HG02610 (cell line): ENCODE measurements at regions not wholly inside any gene's neighbourhood (a gene's known extent, or its start where the extent isn't known, plus 50 kb on each side); places are given as distances from the start of the nearest gene placed in this dataset.

ENCODE experiments used
- ATAC-seq: cut with Tn5 transposase; IDR thresholded peaks from one replicate; pipeline ENCODE4 v1.9.1; 2021; ENCODE audit warnings: mild to moderate bottlenecking, moderate library complexity; ENCODE audit not compliant: unreplicated experiment

- no peak for ATAC-seq
These were observed 54.8 kb downstream of the RTP5 start for GRCh38 chr2:241924069-241924908.

- ATAC-seq, result no peak
These were observed 55.4 kb downstream of the RTP5 start for GRCh38 chr2:241924909-241925250.

- ATAC-seq, result no peak
These were observed 55.7 kb downstream of the RTP5 start for GRCh38 chr2:241925277-241925676.

- no peak for ATAC-seq
These were observed 56.4 kb downstream of the RTP5 start for GRCh38 chr2:241925821-241926441.

- no peak for ATAC-seq
These were observed 57.2 kb downstream of the RTP5 start for GRCh38 chr2:241926541-241927311.

- ATAC-seq, result no peak
These were observed 60.3 kb downstream of the RTP5 start for GRCh38 chr2:241929551-241930490.

- ATAC-seq, result no peak
These were observed 61.8 kb downstream of the RTP5 start for GRCh38 chr2:241931084-241931975.

GRCh38 chr2:241931976-241932898, 62.7 kb downstream of the RTP5 start:
- ATAC-seq, result no peak

- ATAC-seq, result no peak
These were observed 63.3 kb downstream of the RTP5 start for GRCh38 chr2:241932899-241933178.

- ATAC-seq, result no peak
These were observed 63.8 kb downstream of the RTP5 start for GRCh38 chr2:241933179-241933911.

- no peak for ATAC-seq
These were observed 65.8 kb downstream of the RTP5 start for GRCh38 chr2:241935314-241935713.

GRCh38 chr2:241935774-241936173, 66.2 kb downstream of the RTP5 start:
- ATAC-seq, result no peak

- ATAC-seq, result no peak
These were observed 67.1 kb downstream of the RTP5 start for GRCh38 chr2:241936457-241937133.

- ATAC-seq, result no peak
These were observed 67.8 kb downstream of the RTP5 start for GRCh38 chr2:241937297-241937696.

- no peak for ATAC-seq
These were observed 70.0 kb downstream of the RTP5 start for GRCh38 chr2:241939541-241939940.

- no peak for ATAC-seq
These were observed 70.8 kb downstream of the RTP5 start for GRCh38 chr2:241940329-241940728.

GRCh38 chr2:241941691-241942301, 72.3 kb downstream of the RTP5 start:
- no peak for ATAC-seq
